Stomach smooth muscle (tissue), 2 donors: ENCODE measurements at regions not wholly inside any gene's neighbourhood (a gene's known extent, or its start where the extent isn't known, plus 50 kb on each side); places are given as distances from the start of the nearest gene placed in this dataset.
"Not testable (repeated sequence)": the region's sequence is repeated elsewhere in the genome, so short reads cannot be mapped to it uniquely, and the experiment has no call there.

Experiments used
- H3K27ac ChIP-seq: one replicate; pipeline ENCODE4 v1.7.0; 2013; ENCODE audit warnings: mild to moderate bottlenecking, low read length, inconsistent platforms
- H3K27me3 ChIP-seq, 2 donors: one replicate each; pipeline ENCODE4 v1.7.0; 2013; ENCODE audit warnings: low read length in 2 of 2; ENCODE audit not compliant: insufficient read depth in 2 of 2, control insufficient read depth in 1 of 2
- H3K36me3 ChIP-seq, 2 donors: one replicate each; pipeline ENCODE4 v1.7.0; 2013; ENCODE audit warnings: low read length in 2 of 2; ENCODE audit not compliant: control insufficient read depth in 2 of 2, insufficient read depth in 2 of 2
- H3K4me1 ChIP-seq: one replicate; pipeline ENCODE4 v1.7.0; 2013; ENCODE audit warnings: low read length; ENCODE audit not compliant: control insufficient read depth, insufficient read depth
- H3K4me3 ChIP-seq, 2 donors: one replicate each; pipeline ENCODE4 v1.7.0; 2013; ENCODE audit warnings: low read length in 2 of 2
- H3K9ac ChIP-seq, 2 donors: one replicate each; pipeline ENCODE4 v1.7.0; 2013; ENCODE audit warnings: low read length in 2 of 2, mild to moderate bottlenecking in 1 of 2
- H3K9me3 ChIP-seq, 2 donors: one replicate each; pipeline ENCODE4 v1.7.0; 2013; ENCODE audit warnings: low read length in 2 of 2; ENCODE audit not compliant: control insufficient read depth in 2 of 2
- donor health status: healthy.
- donor health status: Pancreatic carcinoma.

- Histone ChIP-seq H3K9ac (no peak overlapping the region), H3K36me3 (no peaks in the 10 kb centered on the region), H3K4me1 (no peaks in the 10 kb centered on the region), H3K27me3 (no peaks in the 10 kb centered on the region), H3K4me3 (no peak overlapping the region), H3K9me3 (peaks cover 0 to 4% of the 10 kb centered on the region in 2 donors), H3K27ac (no peak overlapping the region)
Measured at GRCh38 chr12:31906557-31907301, 52.5 kb upstream of the RESF1 start.

- H3K9ac ChIP-seq: no peak overlapping the region
- H3K9me3 ChIP-seq: peaks cover 0 to 4% of the 10 kb centered on the region in 2 donors
Measured at GRCh38 chr12:31903025-31903424, 56.2 kb upstream of the RESF1 start.

GRCh38 chr12:31900271-31900670 lies 58.9 kb upstream of the RESF1 start:
- Histone ChIP-seq H3K4me1 (no peaks in the 10 kb centered on the region), H3K9me3 (no peaks in the 10 kb centered on the region), H3K36me3 (no peaks in the 10 kb centered on the region), H3K9ac (no peak overlapping the region), H3K27ac (no peak overlapping the region), H3K27me3 (no peaks in the 10 kb centered on the region), H3K4me3 (no peak overlapping the region)

More at GRCh38 chr12:31903025-31903424, 56.2 kb upstream of the RESF1 start:
- H3K27me3 ChIP-seq: no peaks in the 10 kb centered on the region
- H3K4me3 ChIP-seq: no peak overlapping the region
- no peaks in the 10 kb centered on the region for H3K36me3 ChIP-seq
- H3K4me1 ChIP-seq: no peaks in the 10 kb centered on the region
- H3K27ac ChIP-seq: no peak overlapping the region

DNA sequence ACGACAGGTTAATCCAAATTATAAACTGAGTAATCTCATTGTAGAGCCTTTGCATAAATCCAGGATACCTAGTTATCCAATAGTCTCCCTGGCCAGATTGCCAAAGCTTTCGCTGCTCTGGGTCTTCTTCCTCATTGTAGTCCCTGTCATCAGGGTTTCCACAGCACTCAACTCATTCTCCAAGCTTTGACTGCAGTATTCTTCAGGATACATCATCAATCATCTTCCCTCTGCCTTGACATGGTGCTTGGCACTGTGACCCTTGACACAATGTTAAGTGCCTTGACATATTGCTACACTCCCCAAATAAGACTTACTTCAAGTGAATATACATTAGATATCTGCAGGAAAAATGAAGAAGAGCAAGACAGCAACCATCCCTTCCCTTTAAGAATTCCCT lies 60.1 kb upstream of the RESF1 start:
- no peak overlapping the region for H3K9ac ChIP-seq
- H3K27ac ChIP-seq: no peak overlapping the region
- no peaks in the 10 kb centered on the region for H3K9me3 ChIP-seq
- H3K36me3 ChIP-seq: no peaks in the 10 kb centered on the region
- no peaks in the 10 kb centered on the region for H3K4me1 ChIP-seq
- H3K4me3 ChIP-seq: no peak overlapping the region
- no peaks in the 10 kb centered on the region for H3K27me3 ChIP-seq

DNA sequence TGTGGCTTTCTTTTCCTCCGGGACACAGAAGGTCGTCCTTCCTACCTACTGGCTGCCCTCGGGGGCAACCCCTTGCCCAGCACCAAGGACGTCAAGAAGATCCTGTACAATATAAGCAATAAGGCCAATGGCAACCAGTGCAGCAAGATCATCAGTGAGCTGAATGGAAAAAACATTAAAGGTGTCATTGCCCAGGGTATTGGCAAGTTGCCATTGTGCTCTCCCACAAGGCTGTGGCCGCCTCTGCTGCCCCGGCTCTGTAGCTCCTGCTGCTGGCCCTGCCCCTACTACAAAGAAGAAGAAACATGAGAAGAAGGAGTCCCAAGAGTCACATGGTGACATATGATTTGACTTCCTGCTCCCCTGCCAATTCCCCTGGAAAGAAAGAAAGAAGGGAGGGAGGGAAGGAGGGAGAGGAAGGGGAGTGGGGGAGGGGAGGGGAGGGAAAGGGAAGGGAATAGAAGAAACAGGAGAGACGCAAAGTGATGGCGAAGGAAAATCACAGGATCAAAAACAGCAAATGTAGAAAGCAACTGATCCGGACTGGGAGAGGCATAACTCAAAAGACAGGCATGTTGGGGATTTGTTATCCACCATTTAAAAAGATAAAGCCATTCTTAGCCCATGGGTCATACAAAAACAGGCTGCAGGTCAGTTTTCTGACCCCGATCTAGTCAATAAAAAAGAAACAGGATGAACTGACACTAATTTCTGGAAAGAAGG lies 61.3 kb upstream of the RESF1 start:
- Histone ChIP-seq H3K9ac (no peak overlapping the region), H3K9me3 (no peaks in the 10 kb centered on the region), H3K4me1 (no peaks in the 10 kb centered on the region), H3K4me3 (no peak overlapping the region), H3K36me3 (no peaks in the 10 kb centered on the region), H3K27me3 (no peaks in the 10 kb centered on the region), H3K27ac (no peak overlapping the region)

DNA sequence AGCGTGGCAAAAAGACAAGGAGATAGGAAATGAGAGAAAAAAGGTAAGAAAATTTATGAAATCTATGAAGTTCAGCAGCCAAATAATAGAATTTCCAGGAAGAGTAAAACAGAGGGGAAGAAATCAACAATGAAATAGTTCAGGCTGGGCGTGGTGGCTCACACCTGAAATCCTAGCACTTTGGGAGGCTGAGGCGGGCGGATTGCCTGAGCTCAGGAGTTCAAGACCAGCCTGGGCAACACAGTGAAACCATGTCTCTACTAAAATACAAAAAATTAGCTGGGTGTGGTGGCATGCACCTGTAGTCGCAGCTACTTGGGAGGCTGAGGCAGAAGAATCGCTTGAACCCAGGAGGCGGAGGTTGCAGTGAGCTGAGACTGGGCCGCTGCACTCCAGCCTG lies 62.1 kb upstream of the RESF1 start:
- not testable (repeated sequence) for H3K4me3 ChIP-seq, H3K27ac ChIP-seq, H3K27me3 ChIP-seq, H3K9ac ChIP-seq, H3K36me3 ChIP-seq, H3K9me3 ChIP-seq, H3K4me1 ChIP-seq

DNA sequence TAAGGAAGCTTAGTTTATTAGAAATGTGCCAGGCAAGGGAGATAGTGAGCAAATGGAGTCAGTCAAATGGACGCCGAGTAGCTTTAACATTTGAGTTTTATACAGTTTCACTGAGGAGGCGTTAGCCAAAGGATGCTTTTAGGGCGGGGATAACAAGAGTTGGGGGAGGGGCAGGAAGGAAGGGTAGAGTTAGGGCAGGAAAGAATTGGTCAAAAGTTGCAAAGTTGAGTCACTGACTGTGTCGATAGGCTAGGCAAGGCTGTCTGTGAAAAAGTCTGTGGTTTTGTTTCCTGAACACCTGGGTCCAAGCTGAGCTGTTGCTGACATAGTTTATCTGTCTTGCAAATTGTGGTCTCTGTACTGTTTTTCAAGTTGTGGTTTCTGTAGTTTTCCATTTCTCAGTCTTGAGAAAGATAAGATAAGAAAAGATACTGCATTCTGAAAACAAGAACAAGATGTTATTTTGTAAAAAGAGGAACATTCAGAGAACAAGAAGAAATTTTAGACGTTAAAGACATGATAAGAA lies 62.6 kb upstream of the RESF1 start:
- Histone ChIP-seq H3K27ac (no peak overlapping the region), H3K4me3 (no peak overlapping the region), H3K27me3 (no peaks in the 10 kb centered on the region), H3K9ac (no peak overlapping the region), H3K36me3 (no peaks in the 10 kb centered on the region), H3K9me3 (no peaks in the 10 kb centered on the region), H3K4me1 (no peaks in the 10 kb centered on the region)

DNA sequence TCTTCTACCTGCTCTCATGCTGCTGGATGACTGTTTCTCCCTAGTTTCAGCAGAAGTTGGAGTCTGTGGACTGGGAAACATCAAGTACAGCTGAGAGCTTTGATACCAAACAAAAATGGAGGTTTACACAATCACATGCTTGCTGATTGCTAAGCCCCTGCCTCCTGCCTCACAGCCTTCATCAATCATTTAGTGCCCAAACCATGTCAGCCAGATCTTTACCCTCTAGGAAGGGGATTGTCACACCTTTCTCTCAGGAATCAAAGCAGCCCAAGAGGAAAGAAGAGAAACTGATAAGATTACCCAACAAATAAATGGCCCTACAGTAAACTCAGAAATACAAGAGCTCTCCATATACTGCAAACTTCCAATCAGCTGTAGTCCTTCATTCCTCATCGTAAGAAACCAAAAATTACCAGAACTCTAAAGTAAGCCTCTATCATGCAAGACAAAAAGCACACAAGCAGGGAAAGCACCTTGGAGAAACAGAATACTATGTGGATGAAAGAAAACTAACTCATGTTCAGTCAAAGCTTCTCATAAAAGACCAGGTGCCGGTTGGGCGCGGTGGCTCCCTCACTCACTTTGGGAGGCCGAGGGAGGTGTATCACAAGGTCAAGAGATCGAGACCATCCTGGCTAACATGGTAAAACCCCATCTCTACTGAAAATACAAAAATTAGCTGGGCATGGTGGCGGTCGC lies 63.6 kb upstream of the RESF1 start:
- no peaks in the 10 kb centered on the region for H3K36me3 ChIP-seq
- H3K27ac ChIP-seq: no peak overlapping the region
- no peaks in the 10 kb centered on the region for H3K9me3 ChIP-seq
- H3K4me3 ChIP-seq: no peak overlapping the region
- H3K27me3 ChIP-seq: no peaks in the 10 kb centered on the region
- no peak overlapping the region for H3K9ac ChIP-seq
- H3K4me1 ChIP-seq: no peaks in the 10 kb centered on the region

GRCh38 chr12:31890295-31891285 lies 68.6 kb upstream of the RESF1 start:
- no peak overlapping the region for H3K27ac ChIP-seq
- H3K4me3 ChIP-seq: no peak overlapping the region
- no peak overlapping the region for H3K9ac ChIP-seq
- H3K9me3 ChIP-seq: no peaks in the 10 kb centered on the region
- no peaks in the 10 kb centered on the region for H3K27me3 ChIP-seq
- H3K36me3 ChIP-seq: no peaks in the 10 kb centered on the region
- no peaks in the 10 kb centered on the region for H3K4me1 ChIP-seq
